Fibroblast of skin of left quadriceps (primary cell): ENCODE measurements at regions not wholly inside any gene's neighbourhood (a gene's known extent, or its start where the extent isn't known, plus 50 kb on each side); places are given as distances from the start of the nearest gene placed in this dataset.

Experiments
- DNase-seq, 2 experiments: peaks; one replicate each; pipeline ENCODE4 v3.0.0-alpha.2; 2013; ENCODE audit warnings: low read depth in 2 of 2

- no peak for DNase-seq
These were observed 1805.3 kb downstream of the PCDH7 start for GRCh38 chr4:32525420-32525819.

GRCh38 chr4:32544846-32545245 is 1824.7 kb downstream of the PCDH7 start:
- no peak for DNase-seq

GRCh38 chr4:32551943-32552342 is 1831.8 kb downstream of the PCDH7 start:
- DNase-seq: no peak

- DNase-seq: peak; percentile 17 to 21
These were observed 1840.1 kb downstream of the PCDH7 start for GRCh38 chr4:32560306-32560705.

- DNase-seq: no peak
These were observed 1841.8 kb downstream of the PCDH7 start for GRCh38 chr4:32562010-32562409.

GRCh38 chr4:32564626-32565025 is 1844.5 kb downstream of the PCDH7 start:
- DNase-seq: no peak

- DNase-seq: no peak
These were observed 1849.7 kb downstream of the PCDH7 start for GRCh38 chr4:32569861-32570260.

GRCh38 chr4:32572366-32572765 is 1852.2 kb downstream of the PCDH7 start:
- DNase-seq: no peak

GRCh38 chr4:32574803-32575202 is 1854.6 kb downstream of the PCDH7 start:
- no peak for DNase-seq

- DNase-seq: no peak
These were observed 1868.9 kb downstream of the PCDH7 start for GRCh38 chr4:32589097-32589496.

- DNase-seq: no peak
These were observed 1869.7 kb downstream of the PCDH7 start for GRCh38 chr4:32589853-32590252.

- DNase-seq: no peak
These were observed 1877.2 kb downstream of the PCDH7 start for GRCh38 chr4:32597354-32597753.

GRCh38 chr4:32601848-32602247 is 1881.7 kb downstream of the PCDH7 start:
- DNase-seq: no peak

GRCh38 chr4:32607978-32608377 is 1887.8 kb downstream of the PCDH7 start:
- no peak for DNase-seq

GRCh38 chr4:32624943-32625603 is 1904.9 kb downstream of the PCDH7 start:
- no peak for DNase-seq

GRCh38 chr4:32625687-32626337 is 1905.6 kb downstream of the PCDH7 start:
- DNase-seq: no peak

GRCh38 chr4:32631831-32632230 is 1911.7 kb downstream of the PCDH7 start:
- no peak for DNase-seq

GRCh38 chr4:32633421-32633820 is 1913.3 kb downstream of the PCDH7 start:
- DNase-seq: no peak

- DNase-seq: no peak
These were observed 1925.5 kb downstream of the PCDH7 start for GRCh38 chr4:32645653-32646052.

- no peak for DNase-seq
These were observed 1937.8 kb downstream of the PCDH7 start for GRCh38 chr4:32658019-32658418.

GRCh38 chr4:32661229-32661628 is 1941.1 kb downstream of the PCDH7 start:
- no peak for DNase-seq

GRCh38 chr4:32662803-32663202 is 1942.6 kb downstream of the PCDH7 start:
- DNase-seq: no peak

- DNase-seq: no peak
These were observed 1952.2 kb downstream of the PCDH7 start for GRCh38 chr4:32672359-32672758.

- DNase-seq: no peak
These were observed 1960.8 kb downstream of the PCDH7 start for GRCh38 chr4:32680946-32681345.
